Adrenal gland (tissue), 9 donors: ENCODE measurements at regions not wholly inside any gene's neighbourhood (a gene's known extent, or its start where the extent isn't known, plus 50 kb on each side); places are given as distances from the start of the nearest gene placed in this dataset.

Experiments used
- DNase-seq, 7 donors: peaks; one replicate each; pipeline ENCODE4 v3.0.0-alpha.2; 2019 to 2020
- H3K27ac ChIP-seq, 5 donors: fragments of 200-600 bp; sonication (generic) in 4 of 5; 1 replicate in 3 of 5; 2 replicates in 2 of 5; pipeline versions ENCODE4 v1.5.1 to v1.8.0; 2016 to 2020; ENCODE audit warnings: mild to moderate bottlenecking in 1 of 5
- H3K27me3 ChIP-seq: fragments of 200-600 bp; 2 replicates; pipeline ENCODE4 v1.8.0; 2021
- H3K36me3 ChIP-seq, 2 donors: fragments of 200-600 bp; replicated peaks in 1 of 2; 1 replicate in 1 of 2; 2 replicates in 1 of 2; pipeline versions ENCODE4 v1.5.1 to v1.8.0; 2018 to 2022
- H3K4me1 ChIP-seq, 2 donors: fragments of 200-600 bp; replicated peaks in 1 of 2; 1 replicate in 1 of 2; 2 replicates in 1 of 2; pipeline versions ENCODE4 v1.5.1 to v1.8.0; 2018 to 2021
- H3K4me3 ChIP-seq, 4 donors: fragments of 200-600 bp; sonication (generic) in 3 of 4; one replicate each; pipeline ENCODE4 v1.5.1; 2016 to 2018
- H3K9me3 ChIP-seq, 3 donors: fragments of 200-600 bp; sonication (generic) in 1 of 3; replicated peaks in 1 of 3; 1 replicate in 2 of 3; 2 replicates in 1 of 3; pipeline versions ENCODE4 v1.5.1 to v1.8.0; 2016 to 2021
- CTCF ChIP-seq, 6 experiments: fragments of 450-650 bp in 4 of 6; fragments of 200-600 bp in 2 of 6; sonication (generic) in 1 of 6; IDR thresholded peaks; 1 replicate in 5 of 6; 2 replicates in 1 of 6; pipeline versions ENCODE4 v1.5.1 to v1.8.0; 2016 to 2021; ENCODE audit warnings: antibody characterized with exemption in 6 of 6, mild to moderate bottlenecking in 2 of 6, moderate library complexity in 1 of 6
- POLR2A ChIP-seq, 2 donors: fragments of 450-650 bp; IDR thresholded peaks; one replicate each; pipeline ENCODE4 v1.6.1; 2017; ENCODE audit warnings: antibody characterized with exemption in 2 of 2, mild to moderate bottlenecking in 2 of 2, moderate library complexity in 1 of 2
- WGBS, 4 donors: extraction: QIAGEN DNeasy Blood & Tissue Kit in 2 of 4; methylation state at CpG; one replicate each; pipeline versions ENCODE4 v1.1.5 to v1.1.7; 2013 to 2017; 5-methylcytosine and 5-hydroxymethylcytosine counted together
- intact Hi-C, 2 donors: fragments of 100-400 bp; cut with DNase I; formaldehyde crosslinking; loops; one replicate each; pipeline versions ENCODE4 v1.14.1 to v1.15.0; 2022 to 2023
- donor health status: healthy with polysubstance abuse.
- donor health status: Bipolar disorder and iron deficiency.
- donor health status: DM: yes; HTN: yes; CAD: no.
- donor health status: DM: no; HTN: no; CAD: no.
- donor health status: DM: no; HTN: no; CAD: no.

- TF ChIP-seq POLR2A (IDR thresholded peaks at IDR 0.05) (no peak), CTCF (IDR thresholded peaks at IDR 0.05) (no peak)
- Histone ChIP-seq H3K4me3 (no peak overlapping the region), H3K27me3 (no peaks in the 10 kb centered on the region), H3K36me3 (no peaks in the 10 kb centered on the region), H3K9me3 (no peaks in the 10 kb centered on the region), H3K27ac (no peak overlapping the region), H3K4me1 (no peaks in the 10 kb centered on the region)
- intact Hi-C loops, result no loop called here
- WGBS, 4 donors, result 64 to 85% (median 75%) methylated on average over 5 of the region's 5 CpGs
- DNase-seq, result no peak
Observed at GRCh38 chr2:183867206-183867605, 731.1 kb upstream of the ZNF804A start.

- WGBS, 4 donors, result 55 to 65% (median 59%) methylated on average over 2 of the region's 2 CpGs
Observed at GRCh38 chr2:183868153-183868552, 730.2 kb upstream of the ZNF804A start.

GRCh38 chr2:183868707-183869106 lies 729.6 kb upstream of the ZNF804A start:
- H3K4me1 ChIP-seq, result no peaks in the 10 kb centered on the region
- no peaks in the 10 kb centered on the region for H3K27me3 ChIP-seq
- H3K36me3 ChIP-seq, result no peaks in the 10 kb centered on the region
- 24 to 44% (median 30%) methylated on average over 1 of the region's 1 CpG for WGBS, 4 donors
- no peak overlapping the region for H3K27ac ChIP-seq
- no peak for DNase-seq
- TF ChIP-seq CTCF (IDR thresholded peaks at IDR 0.05) (no peak), POLR2A (IDR thresholded peaks at IDR 0.05) (no peak)
- no peak overlapping the region for H3K4me3 ChIP-seq
- intact Hi-C loops, result no loop called here
- H3K9me3 ChIP-seq, result no peaks in the 10 kb centered on the region

More at GRCh38 chr2:183868153-183868552, 730.2 kb upstream of the ZNF804A start:
- Histone ChIP-seq H3K9me3 (no peaks in the 10 kb centered on the region), H3K36me3 (no peaks in the 10 kb centered on the region), H3K4me1 (no peaks in the 10 kb centered on the region), H3K4me3 (no peak overlapping the region), H3K27ac (no peak overlapping the region), H3K27me3 (no peaks in the 10 kb centered on the region)
- no peak for DNase-seq
- TF ChIP-seq CTCF (IDR thresholded peaks at IDR 0.05) (no peak), POLR2A (IDR thresholded peaks at IDR 0.05) (no peak)
- intact Hi-C loops, result no loop called here

- Histone ChIP-seq H3K4me3 (no peak overlapping the region), H3K27ac (no peak overlapping the region), H3K9me3 (no peaks in the 10 kb centered on the region), H3K36me3 (no peaks in the 10 kb centered on the region), H3K27me3 (no peaks in the 10 kb centered on the region), H3K4me1 (no peaks in the 10 kb centered on the region)
- TF ChIP-seq POLR2A (IDR thresholded peaks at IDR 0.05), result no peak
- no peak for TF ChIP-seq CTCF (IDR thresholded peaks at IDR 0.05)
- intact Hi-C loops, result no loop called here
- no peak for DNase-seq
Observed at GRCh38 chr2:183872131-183872530, 726.2 kb upstream of the ZNF804A start.
